ENCODE measurements at regions not wholly inside any gene's neighbourhood (a gene's known extent, or its start where the extent isn't known, plus 50 kb on each side); places are given as distances from the start of the nearest gene placed in this dataset.

DNA sequence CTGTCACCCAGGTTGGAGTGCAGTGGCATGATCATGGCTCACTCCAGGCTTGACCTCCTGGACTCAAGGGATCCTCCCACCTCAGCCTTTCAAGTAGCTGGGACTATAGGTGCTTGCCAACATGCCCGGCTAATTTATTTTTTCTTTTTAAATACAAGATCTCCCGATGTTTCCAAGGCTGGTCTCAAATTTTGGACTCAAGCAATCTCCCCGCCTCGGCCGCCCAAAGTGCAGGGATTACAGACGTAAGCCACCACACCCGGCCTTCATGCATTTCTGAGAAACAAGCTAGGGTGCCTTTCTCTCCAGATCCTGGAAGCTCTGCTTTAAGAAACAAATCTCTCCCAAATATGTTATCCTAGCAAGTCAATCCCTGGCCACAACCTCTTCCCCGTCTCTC is 234.1 kb downstream of the FBXO15 start:
- no peak for DNase-seq

DNA sequence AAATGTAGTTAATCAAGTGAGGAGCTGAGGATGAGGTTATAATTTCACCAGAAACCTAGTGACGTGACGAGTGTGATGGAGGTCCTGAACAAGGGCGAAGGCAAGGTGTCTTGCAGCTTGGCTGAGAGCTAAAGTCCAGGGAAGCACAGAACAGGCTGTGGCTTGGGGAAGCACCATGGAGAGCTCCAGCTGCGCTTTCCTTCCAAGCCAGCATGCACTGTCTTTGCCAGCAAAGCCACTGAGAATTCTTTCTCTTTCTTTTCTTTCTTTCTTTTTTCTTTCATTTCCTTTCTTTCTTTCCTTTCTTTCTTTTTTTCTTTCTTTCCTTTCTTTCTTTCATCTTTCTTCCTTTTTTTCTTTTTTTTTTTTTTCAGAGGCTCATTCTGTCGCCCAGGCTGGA is 239.3 kb downstream of the FBXO15 start:
- no peak for DNase-seq

DNA sequence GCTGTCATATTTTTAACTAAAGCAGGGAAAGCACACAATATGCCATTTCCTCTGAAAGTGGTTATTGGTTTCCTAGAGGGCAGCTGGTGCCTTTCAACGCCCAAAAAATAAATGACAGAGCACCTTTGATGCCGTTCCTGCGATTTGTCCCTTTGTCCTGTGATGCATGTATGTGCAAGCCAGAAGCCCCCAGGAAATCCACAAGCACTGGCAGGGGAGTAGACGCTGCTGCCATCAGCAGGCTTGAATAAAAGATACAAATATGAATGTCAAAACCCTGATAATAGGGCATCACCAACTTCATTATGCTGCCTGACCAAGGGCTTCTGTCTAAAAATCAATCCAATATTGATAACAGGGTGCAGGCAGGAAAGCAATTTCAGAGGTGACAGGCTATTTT is 246.1 kb downstream of the FBXO15 start:
- no peak for DNase-seq

DNA sequence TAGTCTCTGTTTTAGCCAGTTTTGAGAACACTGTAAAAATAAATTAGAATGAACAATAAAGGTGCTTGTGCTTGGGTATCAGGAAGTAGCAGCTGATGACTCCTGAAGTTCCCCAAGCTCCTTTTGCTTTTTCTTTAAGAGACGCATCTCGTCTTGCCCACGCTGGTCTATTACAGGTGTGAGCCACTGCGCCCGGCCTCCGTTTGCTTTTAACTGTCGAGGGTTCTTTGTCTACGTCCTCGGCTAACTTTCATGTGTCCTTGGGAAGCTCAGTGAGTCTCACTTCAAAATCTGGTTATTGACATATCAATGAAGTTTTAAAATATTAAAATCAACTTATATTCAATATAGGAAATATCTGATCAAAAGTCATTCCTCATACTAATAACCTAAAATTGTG is 246.5 kb downstream of the FBXO15 start:
- DNase-seq, result no peak

DNA sequence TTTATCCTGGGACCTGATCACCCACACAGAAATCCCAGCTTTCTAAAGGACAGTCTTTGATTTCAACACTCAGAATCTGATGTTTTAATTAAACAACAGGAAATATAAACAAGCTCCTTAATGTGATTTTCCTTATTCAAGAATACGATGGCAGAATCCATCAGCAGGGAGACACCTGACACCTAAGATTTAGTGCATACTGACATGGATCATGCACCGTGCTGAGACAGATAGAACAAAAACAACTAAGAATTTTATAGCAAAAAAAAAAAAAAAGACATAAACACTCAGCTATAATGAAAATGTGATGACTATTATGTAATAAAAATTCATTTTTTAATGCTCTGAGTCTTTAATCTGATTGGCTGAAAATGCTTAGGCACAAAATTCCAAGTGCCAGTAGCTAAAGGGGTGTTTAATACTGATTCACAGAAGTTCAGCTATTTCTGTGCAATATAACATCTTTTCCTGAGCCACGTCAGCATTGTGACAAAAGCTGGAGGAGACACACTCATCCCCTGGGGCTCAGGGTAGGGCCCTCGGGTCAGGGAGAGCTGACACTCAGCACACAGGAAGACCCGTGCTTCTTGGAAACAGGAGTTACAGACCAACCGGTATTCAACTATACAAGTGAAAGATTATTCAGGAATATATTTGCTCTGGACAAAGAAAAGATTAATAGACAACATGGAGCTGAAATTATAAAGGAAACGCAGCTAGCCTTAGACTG is 247.4 kb downstream of the FBXO15 start:
- no peak for DNase-seq

DNA sequence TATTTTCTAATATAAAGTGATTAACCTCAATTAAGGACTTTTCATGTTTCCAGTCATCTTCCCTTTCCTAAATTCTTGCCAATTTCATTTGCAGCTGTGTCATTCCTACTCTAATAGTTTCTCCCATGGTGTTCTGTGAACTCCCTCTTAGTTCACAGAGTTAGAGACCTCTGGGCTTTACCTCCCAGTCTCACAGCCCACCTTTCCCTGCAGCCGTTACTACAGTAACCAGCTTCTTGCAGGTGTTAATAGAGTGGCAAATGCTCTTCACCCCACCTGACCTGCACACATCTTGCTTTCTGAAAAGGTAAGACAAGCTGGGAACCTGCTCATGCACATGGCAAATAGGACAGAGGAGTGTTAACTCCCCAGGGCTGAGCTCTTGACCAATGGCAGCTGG is 250.1 kb downstream of the FBXO15 start:
- DNase-seq, result no peak

DNA sequence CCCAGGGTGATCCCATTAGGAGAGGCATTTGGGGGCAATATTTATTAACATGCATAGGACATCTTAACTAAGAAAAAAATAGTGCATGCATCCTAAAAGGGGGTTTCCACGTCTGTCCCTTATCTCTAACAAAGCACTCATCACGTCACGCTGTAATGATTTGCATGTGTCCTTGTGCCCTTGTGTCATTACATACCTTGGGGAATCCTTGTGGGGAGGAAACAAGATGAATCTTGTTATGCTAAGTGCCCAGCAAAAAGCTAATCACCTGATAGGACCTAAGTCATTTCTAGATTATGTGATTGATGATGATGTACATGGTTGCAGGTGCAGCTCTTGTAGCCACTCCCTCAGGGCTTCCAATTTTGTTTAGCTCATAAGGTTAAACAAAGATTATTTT is 250.9 kb downstream of the FBXO15 start:
- no peak for DNase-seq

DNA sequence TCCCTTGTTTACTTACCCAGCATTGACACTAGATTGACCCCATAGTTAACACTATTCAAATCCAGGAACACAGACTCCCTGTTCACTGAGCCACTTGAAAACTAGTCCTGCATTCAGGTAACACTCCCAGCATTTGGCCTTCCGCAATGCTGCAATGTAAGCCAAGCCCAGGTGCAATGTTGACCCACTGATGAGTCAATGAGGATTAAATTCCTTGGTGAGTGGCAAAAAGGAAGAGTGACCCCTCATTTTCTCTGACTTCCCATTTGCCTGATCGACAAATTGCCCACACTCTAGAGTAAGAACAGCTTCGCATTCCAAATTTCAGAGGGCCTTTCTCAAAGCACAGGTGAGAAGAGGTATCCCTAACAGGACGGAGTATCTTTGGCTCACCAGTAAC is 251.9 kb downstream of the FBXO15 start:
- peak; percentile 52 for DNase-seq

DNA sequence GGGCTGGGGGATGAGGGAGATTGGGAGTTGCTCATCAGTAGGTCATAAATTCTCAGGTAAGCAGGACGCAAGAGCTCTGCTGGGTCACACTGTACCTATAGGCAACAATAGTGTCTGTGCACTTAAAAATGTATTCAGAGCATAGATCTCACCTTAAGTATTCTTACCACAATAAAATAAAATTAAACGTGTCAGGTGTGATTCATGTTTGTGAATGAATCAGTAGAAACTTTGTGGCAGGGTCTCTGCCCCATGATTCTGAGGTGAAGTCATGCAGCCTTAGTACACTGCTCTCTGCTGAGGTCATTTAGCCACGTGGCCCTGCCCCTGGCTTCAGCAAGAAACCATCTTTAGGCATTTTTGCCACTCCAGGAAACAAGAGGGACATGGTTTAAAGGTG is 253.8 kb downstream of the FBXO15 start:
- no peak for DNase-seq

DNA sequence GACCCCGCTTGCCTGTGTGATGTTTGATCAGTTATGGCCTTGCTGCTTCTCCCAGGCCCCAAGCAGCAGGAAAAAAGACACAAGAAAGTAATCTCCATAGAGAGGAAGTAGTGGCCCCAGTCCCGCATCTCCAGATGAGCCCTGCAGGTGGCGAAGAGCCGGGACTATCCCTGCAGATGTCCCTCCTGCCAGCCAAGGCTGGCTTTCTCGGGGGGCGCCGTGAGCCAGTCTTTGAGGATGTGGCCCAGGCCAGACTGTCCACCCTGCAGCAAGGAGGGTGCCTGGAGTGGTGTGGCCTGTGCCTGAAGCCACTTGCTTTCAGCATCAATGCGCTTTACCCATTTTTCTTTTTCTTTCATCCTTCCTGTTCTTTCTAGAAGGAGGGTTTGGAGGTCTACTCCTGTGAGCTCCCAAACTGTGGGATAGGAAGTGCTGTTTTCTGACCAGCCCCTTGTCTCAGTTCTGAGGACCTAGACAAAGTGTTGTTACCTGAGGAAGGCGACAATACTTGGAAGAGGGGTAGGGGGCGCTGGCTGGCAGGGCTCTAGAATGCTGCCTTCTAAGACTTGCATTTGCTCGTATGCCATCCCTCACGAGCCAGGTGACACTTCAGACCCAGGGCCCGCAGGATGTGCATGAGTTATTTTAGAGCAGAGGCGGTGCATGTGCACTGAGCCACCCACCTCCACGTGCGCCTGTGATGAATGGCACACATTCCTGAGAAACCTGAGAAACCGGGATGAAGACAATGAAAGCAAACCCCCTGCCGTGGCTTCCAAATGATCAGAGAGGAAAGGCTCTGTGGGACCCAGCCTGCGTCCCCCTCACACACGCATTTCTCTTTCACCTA is 255.8 kb downstream of the FBXO15 start:
- DNase-seq, result no peak

DNA sequence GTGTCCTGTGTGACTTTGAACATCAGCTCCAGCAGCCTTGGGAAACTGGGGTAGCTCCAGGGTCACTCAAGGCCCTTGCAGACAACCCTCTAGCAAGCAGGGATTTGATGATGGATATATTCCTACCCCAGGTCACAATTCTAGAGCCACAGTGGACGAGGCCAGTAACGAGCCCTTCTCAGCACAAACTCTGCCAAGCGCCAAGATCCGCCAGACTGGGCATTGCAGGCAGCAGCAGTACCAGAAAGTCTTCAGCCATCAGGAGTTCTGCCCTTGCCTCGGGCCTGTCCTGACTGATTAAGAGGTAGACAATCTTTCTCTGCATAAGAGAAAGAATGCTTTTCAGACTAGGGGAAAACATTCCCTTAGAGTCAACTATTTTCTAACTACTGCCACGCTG is 259.1 kb downstream of the FBXO15 start:
- DNase-seq, result no peak

DNA sequence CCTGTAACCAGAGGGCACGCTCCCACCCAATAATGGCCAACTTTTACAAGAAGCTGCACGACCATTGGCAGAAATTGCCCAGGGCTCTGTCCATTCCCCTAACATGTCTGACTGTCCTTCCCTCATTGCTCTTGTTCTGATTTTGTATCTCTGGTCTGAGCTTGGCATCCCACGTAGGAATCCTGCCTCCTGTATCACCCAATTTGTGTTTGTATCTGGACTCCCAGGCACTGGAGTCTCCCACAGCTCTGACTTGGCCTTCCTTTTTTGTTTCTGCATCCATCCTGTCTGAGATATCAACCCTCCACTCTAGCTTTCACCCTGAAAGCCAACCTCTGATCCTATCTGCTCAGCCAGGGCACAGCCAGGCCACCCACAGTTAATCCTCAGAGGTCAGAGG is 259.8 kb downstream of the FBXO15 start:
- no peak for DNase-seq

DNA sequence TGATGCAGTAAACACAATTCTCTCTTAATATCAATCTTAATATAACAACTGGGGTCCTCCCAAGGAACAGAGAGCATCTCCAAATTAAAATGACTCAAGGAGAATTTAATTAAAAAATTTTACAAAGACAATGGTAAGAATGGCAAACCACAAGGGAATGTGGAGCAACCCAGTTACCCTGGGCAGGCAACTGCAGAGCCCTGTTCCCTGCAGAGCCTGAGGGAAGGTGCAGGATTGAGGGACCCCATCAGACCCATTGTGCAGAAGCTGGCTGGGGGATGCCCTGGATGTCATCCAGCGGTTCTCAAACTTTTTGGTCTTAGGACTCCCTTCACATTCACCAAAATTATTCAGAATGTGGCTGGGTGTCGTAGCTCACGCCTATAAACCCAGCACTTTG is 262.8 kb downstream of the FBXO15 start:
- DNase-seq, result no peak

DNA sequence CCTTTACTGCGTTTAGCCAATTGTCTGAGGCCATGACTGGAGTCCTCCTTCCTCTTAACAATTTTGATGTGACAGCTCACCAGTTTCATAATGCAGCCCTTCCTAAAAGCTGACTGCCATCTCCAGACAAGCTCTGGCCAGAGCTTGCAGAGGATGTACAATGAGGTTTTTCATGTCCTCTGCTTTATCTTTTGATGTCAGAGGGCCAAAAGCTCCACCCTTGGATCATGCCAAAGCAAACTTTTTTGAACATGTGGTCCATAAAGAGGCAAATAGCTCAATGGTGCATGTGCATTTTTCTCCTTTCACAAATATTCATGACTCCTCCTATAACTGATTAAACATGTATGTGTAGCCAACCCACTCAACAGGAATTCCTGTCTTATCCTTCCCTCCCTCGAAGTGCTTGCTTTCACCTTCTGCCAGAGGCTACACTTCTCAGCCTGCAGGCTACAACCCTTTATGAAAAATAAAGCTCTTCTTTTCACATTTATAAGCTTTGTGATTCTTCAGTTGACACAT is 266.2 kb downstream of the FBXO15 start:
- DNase-seq, result no peak

DNA sequence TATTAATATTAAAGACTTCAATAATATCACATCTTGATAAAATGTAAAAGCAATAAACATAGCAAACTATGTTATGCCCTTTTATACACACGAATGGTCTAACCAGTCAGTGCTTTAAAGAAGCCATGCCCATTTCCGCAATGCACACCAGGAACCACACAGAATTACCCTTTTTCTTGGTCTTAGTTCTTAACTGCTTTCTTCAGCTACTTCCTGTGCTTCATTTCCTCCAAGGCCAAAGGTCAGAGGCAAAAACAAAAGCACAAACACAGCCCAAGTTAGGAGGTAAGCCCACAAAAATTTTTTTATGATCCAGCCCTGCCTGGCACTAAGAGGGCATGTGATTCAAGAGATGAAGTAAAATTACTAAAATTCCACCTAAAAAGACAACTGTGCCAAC is 267.2 kb downstream of the FBXO15 start:
- no peak for DNase-seq

DNA sequence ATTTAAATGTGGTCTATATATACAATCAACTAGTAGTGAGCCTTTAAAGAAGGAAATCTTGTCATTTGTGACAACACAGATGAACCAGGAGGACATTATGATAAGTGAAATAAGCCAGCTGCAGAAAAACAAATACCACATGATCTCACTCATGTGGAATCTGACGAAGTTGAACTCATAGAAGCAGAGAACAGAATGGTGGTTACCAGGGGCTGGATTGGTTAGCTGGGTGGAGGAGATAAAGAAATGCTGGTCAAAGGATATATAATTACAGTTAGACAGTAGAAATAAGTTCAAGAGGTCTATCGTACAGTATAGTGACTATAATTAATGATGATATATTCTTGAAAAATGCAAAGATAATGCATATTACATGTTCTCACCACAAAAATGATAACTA is 267.9 kb downstream of the FBXO15 start:
- no peak for DNase-seq

DNA sequence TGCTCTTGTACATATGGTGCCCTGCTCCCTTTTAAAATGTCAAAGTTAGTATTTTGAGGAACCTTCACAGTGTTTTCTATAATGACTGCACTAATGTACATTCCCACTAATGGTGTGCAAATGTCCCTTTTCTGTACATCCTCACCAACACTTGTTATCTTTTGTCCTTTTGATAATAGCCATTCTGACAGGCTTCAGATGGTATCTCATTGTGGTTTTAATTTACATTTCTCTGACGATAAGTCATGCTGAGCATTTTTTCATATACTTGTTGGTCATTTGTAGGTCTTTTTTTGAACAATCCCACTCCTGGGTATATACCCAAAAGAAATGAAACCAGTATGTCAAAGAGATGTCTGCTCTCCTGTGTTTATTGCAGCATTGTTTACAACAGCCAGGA is 268.3 kb downstream of the FBXO15 start:
- DNase-seq, result no peak

DNA sequence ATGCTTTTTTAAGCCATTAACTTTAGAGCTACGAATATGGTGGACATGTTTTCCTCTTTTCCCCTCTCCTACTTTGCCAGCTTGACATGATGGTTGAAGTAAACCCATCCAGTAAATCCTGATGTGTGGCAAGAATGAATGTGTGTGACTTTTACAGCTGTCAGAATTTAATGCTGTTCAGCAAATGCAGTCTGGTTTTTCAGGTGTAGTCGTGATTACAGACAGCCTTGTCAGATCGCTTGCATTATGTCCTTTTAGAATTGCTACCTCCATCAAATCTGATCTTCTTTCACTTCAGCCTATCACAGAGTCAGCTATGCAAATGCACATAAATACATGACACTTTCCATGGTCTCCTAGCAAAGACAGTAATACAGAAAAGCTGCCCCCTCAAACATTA is 278.5 kb downstream of the FBXO15 start:
- DNase-seq, result no peak

DNA sequence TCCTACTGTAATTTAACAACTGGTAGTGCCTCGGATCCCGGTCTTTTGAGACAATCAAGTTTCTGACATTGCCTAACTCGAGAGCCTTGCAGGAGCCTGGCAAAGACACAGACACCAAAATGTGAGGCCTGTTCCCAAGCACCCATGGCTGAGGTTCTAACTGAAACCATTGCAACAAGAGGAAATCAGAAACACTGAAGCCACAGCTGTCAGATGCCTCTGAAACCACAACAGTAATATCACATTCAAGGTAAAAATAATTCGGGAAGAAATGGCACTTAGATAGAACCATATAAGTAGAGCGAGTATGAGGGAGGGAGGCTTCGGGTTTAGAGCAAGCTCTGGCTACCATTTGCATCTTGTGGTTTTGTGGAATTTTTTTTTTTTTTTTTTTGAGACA is 285.9 kb downstream of the FBXO15 start:
- no peak for DNase-seq

DNA sequence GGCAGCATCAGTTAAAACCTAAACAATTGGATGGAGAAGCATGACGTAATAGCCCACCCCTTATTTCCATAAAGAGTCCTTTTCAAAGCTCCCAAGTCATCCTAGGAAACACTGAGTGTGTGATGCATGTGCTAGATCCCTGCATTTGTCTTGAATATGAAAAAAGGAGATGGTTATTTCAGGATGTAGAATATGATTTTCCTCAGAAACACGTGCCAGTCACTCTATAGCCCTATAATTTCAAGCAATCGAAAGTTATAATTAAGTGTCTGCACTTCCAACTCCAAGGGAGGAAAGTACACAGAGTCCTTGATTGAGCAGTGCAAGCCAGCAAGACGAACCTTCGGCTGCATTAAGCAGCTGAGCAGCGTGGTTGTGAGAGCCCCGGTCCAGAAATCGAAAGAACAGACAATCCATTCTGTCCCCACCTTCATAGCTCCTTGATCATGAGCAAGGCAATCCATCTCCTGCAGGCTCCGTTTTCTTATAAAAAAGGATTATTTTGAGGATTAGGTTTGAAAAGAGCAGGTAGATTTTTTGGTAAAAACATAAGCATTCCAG is 287.7 kb downstream of the FBXO15 start:
- no peak for DNase-seq

DNA sequence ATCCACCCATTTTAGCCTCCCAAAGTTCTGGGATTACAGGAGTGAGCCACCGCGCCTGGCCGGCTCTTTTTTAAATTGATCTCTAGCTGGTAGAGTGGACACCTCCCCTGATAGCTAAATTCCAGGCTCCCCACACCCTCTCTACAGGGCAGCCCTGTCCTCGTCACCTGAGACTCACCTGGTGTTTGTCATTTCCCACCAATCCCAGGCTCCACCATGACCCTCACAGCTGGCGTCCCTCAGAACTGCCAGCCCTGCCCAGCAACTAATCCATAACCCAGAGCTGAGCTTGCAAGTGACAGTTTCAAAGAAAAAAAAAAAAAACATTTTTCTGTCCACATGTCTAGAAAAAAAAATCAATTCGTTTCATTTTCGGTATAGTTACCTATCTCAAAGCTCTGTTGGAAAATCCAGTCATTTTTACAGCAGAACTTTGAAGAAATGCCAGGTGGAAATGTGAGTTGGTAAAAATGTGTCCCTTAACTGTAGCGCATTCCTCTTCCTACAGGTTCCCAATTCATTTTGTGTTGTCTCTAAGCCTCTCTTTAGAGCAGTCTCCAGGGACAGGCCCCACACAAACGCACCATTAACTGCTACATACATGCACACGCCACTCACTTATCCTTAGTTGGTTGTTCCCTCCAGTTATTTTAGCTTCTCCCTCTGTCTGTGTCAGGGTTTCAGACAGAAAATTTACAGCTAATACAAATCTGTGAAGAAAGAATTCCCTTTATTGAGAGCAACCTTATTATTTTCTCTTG is 294.7 kb downstream of the FBXO15 start:
- no peak for DNase-seq

DNA sequence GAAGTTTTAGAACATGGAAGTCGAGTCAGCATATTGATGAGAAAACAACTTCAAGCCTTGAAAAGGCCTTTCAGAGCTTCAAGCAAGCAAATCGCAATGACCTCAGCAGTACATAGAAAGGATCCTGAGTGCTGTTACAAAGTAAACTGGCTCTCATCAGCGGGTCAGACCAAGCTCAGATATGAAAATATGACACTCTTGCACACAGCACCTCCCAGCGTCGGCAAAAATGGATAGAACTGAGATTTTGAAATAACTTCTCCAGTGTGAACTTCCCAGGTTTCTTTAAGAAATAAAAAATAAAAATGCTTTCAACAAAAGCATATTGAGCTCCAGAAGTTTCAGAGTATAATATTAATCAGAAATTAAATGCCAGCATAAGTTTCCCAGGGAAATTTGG is 296.9 kb downstream of the FBXO15 start:
- no peak for DNase-seq

DNA sequence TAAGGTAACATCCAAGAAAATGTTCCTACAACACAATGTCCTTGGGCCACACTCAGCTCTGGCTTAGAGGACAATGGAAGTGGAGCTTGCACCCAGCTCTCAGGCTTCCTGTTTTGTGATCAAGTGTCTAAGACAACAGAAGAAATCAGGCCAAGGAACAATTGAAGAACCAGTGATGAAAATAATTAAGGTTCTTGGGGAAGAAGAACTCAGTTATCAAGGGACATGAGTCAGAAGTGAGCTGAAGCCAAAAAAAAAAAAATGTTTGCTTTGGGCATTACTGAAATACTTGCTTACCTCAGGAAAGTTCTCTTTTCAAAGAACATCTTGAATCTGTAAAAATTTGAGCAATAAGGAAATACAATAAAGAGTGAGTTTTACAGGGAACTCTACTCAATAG is 299.0 kb downstream of the FBXO15 start:
- no peak for DNase-seq

Measured in NCI-H2029 (cell line).